HCT116 (cell line): ENCODE measurements at regions not wholly inside any gene's neighbourhood (a gene's known extent, or its start where the extent isn't known, plus 50 kb on each side); places are given as distances from the start of the nearest gene placed in this dataset.

Source experiments
- ATAC-seq: fragments of 200-7000 bp; cut with Tn5 transposase; 2 replicates; pipeline ENCODE4 v1.9.1; 2020; ENCODE audit warnings: mild to moderate bottlenecking, moderate library complexity
- BruUV-seq: library from RNA; stranded (reverse); fragments of 400-500 nt; replicated peaks from 2 replicates; lab custom pipeline; 2021; lab: Mats Ljungman, UMichigan
- CTCF ChIA-PET: fragments of 300-600 bp; sonication (Branson Sonifier 250); formaldehyde crosslinking; loops from one replicate; lab custom pipeline; 2021; ENCODE audit warnings: antibody characterized with exemption; lab: Charles Lee
- POLR2A ChIA-PET: fragments of 300-600, 350-600 bp; sonication (Branson Sonifier 250); formaldehyde crosslinking; loops from one replicate; lab custom pipeline; 2021; ENCODE audit warnings: antibody characterized with exemption; lab: Charles Lee
- RAD21 ChIA-PET, 2 experiments: fragments of 300-600 bp; sonication (Branson Sonifier 250); formaldehyde crosslinking; loops; one replicate each; lab custom pipeline; 2023; ENCODE audit warnings: low total read pairs in 2 of 2; ENCODE audit not compliant: uncharacterized antibody in 2 of 2, unreplicated experiment in 2 of 2, low non-redundant PET in 1 of 2; lab: Charles Lee
- DNase-seq: peaks from one replicate; pipeline ENCODE4 v3.0.0-alpha.2; 2010; ENCODE audit warnings: low read depth, low spot score
- H2AFZ ChIP-seq: fragments of 200-600 bp; shearing (Covaris generic), sonication (generic); 2 replicates; pipeline ENCODE4 v1.6.1; 2017; ENCODE audit warnings: low read depth, mixed run types, mixed read lengths, antibody characterized with exemption, low read length; ENCODE audit not compliant: poor library complexity, severe bottlenecking
- H3K27ac ChIP-seq: 2 replicates; pipeline ENCODE4 v1.5.1; 2012; ENCODE audit warnings: low read depth, low read length
- H3K27me3 ChIP-seq: fragments of 200-600 bp; sonication (generic); 2 replicates; pipeline ENCODE4 v1.6.1; 2016; ENCODE audit warnings: mixed run types, low read length, mixed read lengths; ENCODE audit not compliant: insufficient read depth
- H3K36me3 ChIP-seq, 2 experiments: fragments of 200-500 bp in 1 of 2; fragments of 200-600 bp in 1 of 2; sonication (Bioruptor generic) in 1 of 2; sonication (generic) in 1 of 2; 2 replicates each; pipeline versions ENCODE4 v1.5.1 to v1.6.1; 2014 to 2016; ENCODE audit warnings: low read length in 2 of 2, inconsistent platforms in 1 of 2, mixed read lengths in 1 of 2, mixed run types in 1 of 2; ENCODE audit not compliant: insufficient read depth in 2 of 2, control insufficient read depth in 1 of 2
- H3K4me1 ChIP-seq, 2 experiments: fragments of 200-600 bp in 1 of 2; sonication (generic) in 1 of 2; 2 replicates each; pipeline versions ENCODE4 v1.5.1 to v1.6.1; 2012 to 2017; ENCODE audit warnings: low read length in 2 of 2, inconsistent platforms in 1 of 2, mild to moderate bottlenecking in 1 of 2, mixed read lengths in 1 of 2, mixed run types in 1 of 2, moderate library complexity in 1 of 2; ENCODE audit not compliant: insufficient read depth in 2 of 2, control insufficient read depth in 1 of 2
- H3K4me2 ChIP-seq: fragments of 200-600 bp; sonication (generic); 2 replicates; pipeline ENCODE4 v1.6.1; 2017; ENCODE audit warnings: mixed run types, low read length, mixed read lengths
- H3K4me3 ChIP-seq, 2 experiments: fragments of 200-600 bp in 1 of 2; sonication (generic) in 1 of 2; replicated peaks in 1 of 2; 2 replicates each; pipeline ENCODE4 v1.5.1; 2011 to 2016; ENCODE audit warnings: low read length in 2 of 2, control low read depth in 1 of 2, low read depth in 1 of 2, mild to moderate bottlenecking in 1 of 2, mixed read lengths in 1 of 2, mixed run types in 1 of 2
- H3K79me2 ChIP-seq: fragments of 200-600 bp; sonication (generic); 2 replicates; pipeline ENCODE4 v1.6.1; 2017; ENCODE audit warnings: mild to moderate bottlenecking, mixed run types, low read length, moderate library complexity, mixed read lengths; ENCODE audit not compliant: insufficient read depth
- H3K9ac ChIP-seq: fragments of 200-600 bp; sonication (generic); 2 replicates; pipeline ENCODE4 v1.6.1; 2016; ENCODE audit warnings: low read length, mixed read lengths
- H3K9me2 ChIP-seq: fragments of 200-600 bp; sonication (generic), shearing (Covaris generic); 2 replicates; pipeline ENCODE4 v1.6.1; 2017; ENCODE audit warnings: mixed run types, mild to moderate bottlenecking, moderate library complexity; ENCODE audit not compliant: insufficient read depth
- H3K9me3 ChIP-seq, 2 experiments: fragments of 200-500 bp in 1 of 2; fragments of 200-600 bp in 1 of 2; sonication (Bioruptor generic) in 1 of 2; sonication (generic) in 1 of 2; 2 replicates each; pipeline ENCODE4 v1.6.1; 2014 to 2017; ENCODE audit warnings: low read length in 2 of 2, mixed read lengths in 2 of 2, inconsistent platforms in 1 of 2, low read depth in 1 of 2, mild to moderate bottlenecking in 1 of 2, mixed run types in 1 of 2, moderate library complexity in 1 of 2; ENCODE audit not compliant: control insufficient read depth in 1 of 2, insufficient read depth in 1 of 2
- H4K20me1 ChIP-seq: fragments of 200-600 bp; sonication (generic), shearing (Covaris generic); 2 replicates; pipeline ENCODE4 v1.6.1; 2017; ENCODE audit warnings: mixed run types, mild to moderate bottlenecking, moderate library complexity; ENCODE audit not compliant: insufficient read depth
- ATF3 ChIP-seq: IDR thresholded peaks from 2 replicates; pipeline ENCODE4 v1.6.1; 2012
- CTCF ChIP-seq, 3 experiments: fragments of 200-600 bp in 1 of 3; sonication (generic) in 1 of 3; IDR thresholded peaks in 2 of 3; conservative IDR thresholded peaks in 1 of 3; 2 replicates each; pipeline ENCODE4 v1.5.1; 2012 to 2017; ENCODE audit warnings: low read depth in 2 of 3, low read length in 2 of 3, antibody characterized with exemption in 1 of 3, borderline replicate concordance in 1 of 3, control low read depth in 1 of 3, mild to moderate bottlenecking in 1 of 3, mixed read lengths in 1 of 3, mixed run types in 1 of 3, moderate library complexity in 1 of 3; ENCODE audit not compliant: insufficient read depth in 1 of 3
- EGR1 ChIP-seq: IDR thresholded peaks from 2 replicates; pipeline ENCODE4 v1.6.1; 2012; ENCODE audit warnings: low read depth
- ELF1 ChIP-seq: IDR thresholded peaks from 2 replicates; pipeline ENCODE4 v1.6.1; 2012; ENCODE audit warnings: low read depth, borderline replicate concordance
- EZH2 ChIP-seq: fragments of 200-600 bp; sonication (generic); IDR thresholded peaks from 2 replicates; pipeline ENCODE4 v1.6.1; 2017; ENCODE audit warnings: antibody characterized with exemption, mixed run types
- JUND ChIP-seq: IDR thresholded peaks from 2 replicates; pipeline ENCODE4 v1.6.1; 2012
- MAX ChIP-seq: IDR thresholded peaks from 2 replicates; pipeline ENCODE4 v1.6.1; 2012
- POLR2A ChIP-seq: IDR thresholded peaks from 2 replicates; pipeline ENCODE4 v1.7.0; 2011; ENCODE audit warnings: borderline replicate concordance; ENCODE audit not compliant: insufficient read depth, insufficient read length; ENCODE audit errors: extremely low read depth
- YY1 ChIP-seq: IDR thresholded peaks from 2 replicates; pipeline ENCODE4 v1.6.1; 2011; ENCODE audit warnings: low read length, low read depth, moderate library complexity, mild to moderate bottlenecking; ENCODE audit not compliant: insufficient replicate concordance; ENCODE audit errors: extremely low read depth
- ZFX ChIP-seq: fragments of 450-650 bp; IDR thresholded peaks from 2 replicates; pipeline ENCODE4 v1.6.1; 2017
- ZNF274 ChIP-seq: fragments of 200-500 bp; sonication (Bioruptor generic); IDR thresholded peaks from 2 replicates; pipeline ENCODE4 v1.6.1; 2014; ENCODE audit warnings: mild to moderate bottlenecking, low read depth, low read length, inconsistent platforms
- intact Hi-C: fragments of 100-400 bp; cut with micrococcal nuclease; formaldehyde crosslinking; loops from 2 replicates; pipeline ENCODE4 v1.10.0; 2022

GRCh38 chr6:47141171-47141570 is 99.0 kb upstream of the ADGRF1 start:
- TF ChIP-seq EGR1 (peak; percentile 46; the same call in 1 of the 2 replicates), POLR2A (no peak), ATF3 (no peak)
- TF ChIP-seq, all 23 proteins: peak for 1
- peaks cover 7 to 15% of the 10 kb centered on the region in 2 experiments for H3K4me1 ChIP-seq
- no TSS peak for BruUV-seq
- no peaks in the 10 kb centered on the region for H4K20me1 ChIP-seq
- H3K27me3 ChIP-seq: no peaks in the 10 kb centered on the region
- H3K4me2 ChIP-seq: no peak overlapping the region
- DNase-seq (no peak), ATAC-seq (no peak)
- H3K27ac ChIP-seq: no peak overlapping the region
- POLR2A ChIA-PET: no interaction called here
- no peak overlapping the region for H3K4me3 ChIP-seq
- H3K9ac ChIP-seq: no peak overlapping the region
- RAD21 ChIA-PET: no interaction called here
- no peaks in the 10 kb centered on the region for H3K36me3 ChIP-seq
- intact Hi-C loops: no loop called here
- CTCF ChIA-PET: no interaction called here
- no peaks in the 10 kb centered on the region for H3K9me3 ChIP-seq
- H2AFZ ChIP-seq: peak overlapping the region; percentile 87
- no peaks in the 10 kb centered on the region for H3K9me2 ChIP-seq
- no peaks in the 10 kb centered on the region for H3K79me2 ChIP-seq

- Histone ChIP-seq H2AFZ (no peak overlapping the region), H4K20me1 (no peaks in the 10 kb centered on the region), H3K27ac (no peak overlapping the region), H3K9me3 (no peaks in the 10 kb centered on the region), H3K4me2 (no peak overlapping the region), H3K36me3 (no peaks in the 10 kb centered on the region), H3K27me3 (no peaks in the 10 kb centered on the region), H3K4me1 (peaks cover 35 to 46% of the 10 kb centered on the region in 2 experiments), H3K9ac (no peak overlapping the region), H3K9me2 (no peaks in the 10 kb centered on the region), H3K79me2 (no peaks in the 10 kb centered on the region), H3K4me3 (no peak overlapping the region)
- ChIA-PET RAD21 (no interaction called here), POLR2A (no interaction called here), CTCF (no interaction called here)
- no peak for ATAC-seq
- intact Hi-C loops: no loop called here
- TF ChIP-seq ELF1 (no peak), ZFX (no peak), CTCF (IDR thresholded peaks at IDR 0.05 in 2 of 3, conservative IDR thresholded peaks at IDR 0.05 in 1 of 3; ENCODE audit: borderline replicate concordance in 1 of 3, insufficient read depth in 1 of 3, low read depth in 2 of 3, low read length in 2 of 3) (no peak), JUND (no peak), EZH2 (no peak), YY1 (no peak), MAX (no peak), ZNF274 (no peak)
- no TSS peak for BruUV-seq
- no peak for DNase-seq
These were observed 95.9 kb upstream of the ADGRF1 start for GRCh38 chr6:47138046-47138445.
